ENCODE measurements at regions not wholly inside any gene's neighbourhood (a gene's known extent, or its start where the extent isn't known, plus 50 kb on each side); places are given as distances from the start of the nearest gene placed in this dataset.

DNA sequence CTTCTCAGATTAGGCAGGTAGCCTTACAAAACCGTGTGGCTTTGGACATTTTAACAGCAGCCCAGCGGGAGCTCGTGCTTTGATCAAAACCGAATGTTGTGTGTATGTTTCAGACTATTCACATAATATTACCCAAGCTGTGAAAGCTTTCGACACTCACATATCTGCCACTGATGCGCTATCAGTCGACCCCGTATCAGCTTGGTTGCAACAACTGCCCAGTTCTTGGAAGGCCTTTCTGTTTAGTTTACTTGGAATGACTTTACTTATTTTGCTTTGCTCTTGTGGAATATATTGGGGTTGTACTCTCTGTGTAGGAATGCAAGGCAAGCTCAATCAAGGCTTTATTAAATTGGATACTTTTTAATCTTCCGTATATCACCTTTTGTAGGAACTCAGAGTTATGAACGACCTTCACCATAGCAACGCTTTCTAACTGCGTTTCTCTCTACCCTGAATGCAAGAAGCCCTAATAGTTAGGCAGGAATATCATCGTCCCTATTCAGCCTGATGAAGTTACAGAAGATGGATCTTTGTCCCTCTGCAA is 107.5 kb downstream of the GLUD2 start:
- no peak overlapping the region for H3K4me3 ChIP-seq
- no peaks in the 10 kb centered on the region for H3K4me1 ChIP-seq
- H3K36me3 ChIP-seq = no peaks in the 10 kb centered on the region
- H3K27ac ChIP-seq = no peak overlapping the region
- H3K27me3 ChIP-seq = no peaks in the 10 kb centered on the region
- 85 to 96% methylated on average over 9 to 13 of the region's 13 CpGs for WGBS, 2 donors
- TF ChIP-seq EP300 (IDR thresholded peaks at IDR 0.05) = no peak
- no peak for TF ChIP-seq POLR2A (IDR thresholded peaks at IDR 0.05)
- TF ChIP-seq, protein P1, sequence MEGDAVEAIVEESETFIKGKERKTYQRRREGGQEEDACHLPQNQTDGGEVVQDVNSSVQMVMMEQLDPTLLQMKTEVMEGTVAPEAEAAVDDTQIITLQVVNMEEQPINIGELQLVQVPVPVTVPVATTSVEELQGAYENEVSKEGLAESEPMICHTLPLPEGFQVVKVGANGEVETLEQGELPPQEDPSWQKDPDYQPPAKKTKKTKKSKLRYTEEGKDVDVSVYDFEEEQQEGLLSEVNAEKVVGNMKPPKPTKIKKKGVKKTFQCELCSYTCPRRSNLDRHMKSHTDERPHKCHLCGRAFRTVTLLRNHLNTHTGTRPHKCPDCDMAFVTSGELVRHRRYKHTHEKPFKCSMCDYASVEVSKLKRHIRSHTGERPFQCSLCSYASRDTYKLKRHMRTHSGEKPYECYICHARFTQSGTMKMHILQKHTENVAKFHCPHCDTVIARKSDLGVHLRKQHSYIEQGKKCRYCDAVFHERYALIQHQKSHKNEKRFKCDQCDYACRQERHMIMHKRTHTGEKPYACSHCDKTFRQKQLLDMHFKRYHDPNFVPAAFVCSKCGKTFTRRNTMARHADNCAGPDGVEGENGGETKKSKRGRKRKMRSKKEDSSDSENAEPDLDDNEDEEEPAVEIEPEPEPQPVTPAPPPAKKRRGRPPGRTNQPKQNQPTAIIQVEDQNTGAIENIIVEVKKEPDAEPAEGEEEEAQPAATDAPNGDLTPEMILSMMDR (IDR thresholded peaks at IDR 0.05) = no peak
- DNase-seq (ENCODE audit: low spot score in 2 of 2) = no peak
- H3K9me3 ChIP-seq = no peaks in the 10 kb centered on the region

DNA sequence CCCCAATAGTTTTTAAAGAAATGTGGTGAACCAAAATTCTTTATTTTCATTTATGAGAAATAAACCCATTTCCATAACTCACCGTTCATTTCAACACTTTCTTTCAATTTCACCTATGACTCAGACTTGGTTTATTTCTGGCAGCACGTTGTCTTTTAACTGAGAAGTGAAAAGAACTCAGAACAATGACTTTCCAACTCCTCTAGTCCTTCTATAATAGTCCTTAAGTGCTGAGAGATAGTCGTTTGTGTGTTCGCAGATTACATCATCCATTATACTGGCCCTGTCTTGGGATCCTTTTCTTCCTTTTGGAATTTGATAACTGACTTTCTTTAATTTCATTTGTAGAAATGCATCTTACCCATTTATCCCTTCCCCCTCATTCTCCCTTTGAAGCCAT is 113.6 kb downstream of the GLUD2 start:
- WGBS, 2 donors = 24 to 33% methylated on average over 4 of the region's 4 CpGs
- H3K27ac ChIP-seq = no peak overlapping the region
- H3K9me3 ChIP-seq = no peaks in the 10 kb centered on the region
- DNase-seq (ENCODE audit: low spot score in 2 of 2) = no peak
- TF ChIP-seq, protein P1 (IDR thresholded peaks at IDR 0.05) = no peak
- TF ChIP-seq EP300 (IDR thresholded peaks at IDR 0.05) = no peak
- TF ChIP-seq POLR2A (IDR thresholded peaks at IDR 0.05) = no peak
- no peak overlapping the region for H3K4me3 ChIP-seq
- H3K36me3 ChIP-seq = no peaks in the 10 kb centered on the region
- no peaks in the 10 kb centered on the region for H3K27me3 ChIP-seq
- H3K4me1 ChIP-seq = no peaks in the 10 kb centered on the region

DNA sequence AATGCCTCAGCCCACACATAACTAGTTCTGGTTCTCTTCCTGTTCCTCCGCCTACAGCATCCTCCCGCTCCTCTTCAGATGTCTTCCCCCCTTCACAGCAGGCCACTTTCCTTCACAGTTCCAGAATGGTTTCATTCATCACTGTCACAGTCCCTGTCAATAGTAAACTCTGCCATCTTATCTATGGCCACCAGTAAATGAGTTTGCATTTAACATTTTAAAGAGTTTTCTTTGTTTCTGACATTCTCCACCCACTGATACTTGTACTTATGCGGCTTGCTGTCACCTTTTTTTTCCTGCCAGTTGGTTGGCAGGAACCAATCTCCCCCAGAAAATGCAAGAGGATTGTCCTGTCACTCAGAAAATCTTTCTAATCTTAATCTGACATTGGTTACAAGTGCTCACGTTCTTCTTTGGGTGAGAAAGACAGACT is 114.1 kb downstream of the GLUD2 start:
- Histone ChIP-seq H3K4me1 (no peaks in the 10 kb centered on the region), H3K36me3 (no peaks in the 10 kb centered on the region), H3K9me3 (no peaks in the 10 kb centered on the region), H3K4me3 (no peak overlapping the region), H3K27ac (no peak overlapping the region), H3K27me3 (no peaks in the 10 kb centered on the region)
- no peak for DNase-seq (ENCODE audit: low spot score in 2 of 2)
- TF ChIP-seq EP300 (IDR thresholded peaks at IDR 0.05) (no peak), POLR2A (IDR thresholded peaks at IDR 0.05) (no peak)
- TF ChIP-seq, protein P1 (IDR thresholded peaks at IDR 0.05) = no peak
- WGBS, 2 donors = 32 to 39% methylated on average over 4 of the region's 4 CpGs

DNA sequence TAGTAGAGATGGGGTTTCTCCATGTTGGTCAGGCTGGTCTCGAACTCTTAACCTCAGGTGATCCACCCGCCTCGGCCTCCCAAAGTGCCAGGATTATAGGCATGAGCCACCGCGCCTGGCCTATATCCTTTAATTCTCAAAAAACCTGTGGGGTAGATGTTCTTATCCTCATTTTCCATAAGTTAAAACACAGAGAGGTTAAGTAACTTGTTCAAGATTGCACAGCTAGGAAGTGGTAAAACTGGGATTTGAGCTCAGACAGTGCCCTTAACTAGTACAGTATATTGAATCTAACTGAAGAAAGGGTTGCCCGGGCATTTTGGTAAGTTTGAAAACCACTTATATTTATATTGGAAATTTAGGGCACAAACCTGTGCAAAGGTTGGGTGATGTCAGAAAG is 116.0 kb downstream of the GLUD2 start:
- Histone ChIP-seq H3K4me3 (no peak overlapping the region), H3K9me3 (no peaks in the 10 kb centered on the region), H3K27ac (no peak overlapping the region), H3K36me3 (no peaks in the 10 kb centered on the region), H3K4me1 (no peaks in the 10 kb centered on the region), H3K27me3 (no peaks in the 10 kb centered on the region)
- 90 to 99% methylated on average over 6 of the region's 6 CpGs for WGBS, 2 donors
- TF ChIP-seq, protein P1 (IDR thresholded peaks at IDR 0.05) = no peak
- TF ChIP-seq POLR2A (IDR thresholded peaks at IDR 0.05) = no peak
- no peak for DNase-seq (ENCODE audit: low spot score in 2 of 2)

DNA sequence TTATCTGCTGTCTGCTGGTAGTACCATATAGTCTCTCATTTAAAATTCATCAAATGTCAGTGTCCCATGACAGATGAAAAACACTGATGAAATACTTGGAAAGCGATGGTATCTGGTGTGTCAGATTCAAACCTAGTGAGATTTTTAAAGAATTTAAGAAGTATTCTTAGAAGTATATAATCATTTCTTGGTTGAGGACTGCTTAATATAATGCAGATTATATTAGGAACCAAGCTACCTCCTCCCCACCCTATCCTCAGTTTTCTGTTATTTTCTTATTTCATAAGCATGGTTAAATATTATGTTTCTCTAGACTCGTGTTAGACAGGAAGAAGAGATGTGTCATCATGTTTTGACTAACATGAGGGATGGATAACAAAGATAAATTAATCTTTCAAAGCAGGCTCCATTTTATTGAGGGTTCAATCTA is 118.5 kb downstream of the GLUD2 start:
- H3K4me1 ChIP-seq = no peaks in the 10 kb centered on the region
- no peak for DNase-seq (ENCODE audit: low spot score in 2 of 2)
- WGBS, 2 donors = 51 to 52% methylated on average over 2 of the region's 2 CpGs
- no peak overlapping the region for H3K27ac ChIP-seq
- H3K27me3 ChIP-seq = no peaks in the 10 kb centered on the region
- H3K9me3 ChIP-seq = no peaks in the 10 kb centered on the region
- no peaks in the 10 kb centered on the region for H3K36me3 ChIP-seq
- no peak overlapping the region for H3K4me3 ChIP-seq
- TF ChIP-seq EP300 (IDR thresholded peaks at IDR 0.05) = no peak
- no peak for TF ChIP-seq POLR2A (IDR thresholded peaks at IDR 0.05)
- TF ChIP-seq, protein P1 (IDR thresholded peaks at IDR 0.05) = no peak
